ENCODE measurements at regions not wholly inside any gene's neighbourhood (a gene's known extent, or its start where the extent isn't known, plus 50 kb on each side); places are given as distances from the start of the nearest gene placed in this dataset.

DNA sequence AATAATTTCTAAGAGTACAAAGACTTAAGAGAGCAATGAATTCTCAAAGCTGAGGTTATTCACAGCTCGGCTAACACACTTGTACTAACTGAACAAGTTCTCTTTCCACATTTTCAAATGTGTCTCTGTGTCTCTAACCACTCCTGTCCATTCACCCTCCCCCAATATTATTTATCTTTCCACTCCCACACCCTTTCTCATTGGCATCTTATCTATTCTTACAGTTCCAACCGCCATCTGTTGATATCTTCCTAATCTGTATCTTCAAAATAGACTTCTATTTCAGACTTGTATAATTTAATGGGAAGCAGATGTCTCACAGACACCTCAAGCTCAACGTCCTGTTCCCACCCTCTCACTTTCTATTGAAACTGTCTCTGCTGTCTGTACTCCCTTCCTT is 205.9 kb downstream of the ANXA1 start:
- TF ChIP-seq CTCF (IDR thresholded peaks at IDR 0.05; ENCODE audit: control insufficient read depth, extremely low read depth, insufficient read depth) = no peak
- no peak overlapping the region for H3K4me3 ChIP-seq (ENCODE audit: low read depth, low read length)
- DNase-seq (ENCODE audit: low read depth) = no peak

- H3K4me3 ChIP-seq (ENCODE audit: low read depth, low read length) = no peak overlapping the region
- DNase-seq (ENCODE audit: low read depth) = no peak
- no peak for TF ChIP-seq CTCF (IDR thresholded peaks at IDR 0.05; ENCODE audit: control insufficient read depth, extremely low read depth, insufficient read depth)
These were observed 218.4 kb downstream of the ANXA1 start for GRCh38 chr9:73370053-73370452.

GRCh38 chr9:73371801-73372200 is 220.1 kb downstream of the ANXA1 start:
- H3K4me3 ChIP-seq (ENCODE audit: low read depth, low read length) = no peak overlapping the region
- TF ChIP-seq CTCF (IDR thresholded peaks at IDR 0.05; ENCODE audit: control insufficient read depth, extremely low read depth, insufficient read depth) = no peak
- no peak for DNase-seq (ENCODE audit: low read depth)

DNA sequence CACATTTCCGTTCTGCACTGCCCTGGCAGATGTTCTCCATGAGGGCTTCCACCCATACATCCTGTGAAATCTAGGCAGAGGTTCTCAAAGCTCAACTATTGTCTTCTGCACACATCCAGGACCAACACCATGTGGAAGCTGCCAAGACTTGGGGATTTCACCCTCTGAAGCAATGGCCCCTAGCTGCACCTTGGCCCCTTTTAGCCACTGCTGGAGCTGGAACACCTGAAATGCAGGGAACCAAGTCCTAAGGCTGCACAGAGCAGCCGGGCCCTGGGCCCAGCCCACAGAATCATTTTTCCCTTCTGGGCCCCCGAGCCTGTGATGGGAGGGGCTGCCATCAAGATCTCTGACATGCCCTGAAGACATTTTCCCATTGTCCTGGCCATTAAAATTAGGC is 228.7 kb downstream of the ANXA1 start:
- no peak for DNase-seq (ENCODE audit: low read depth)
- no peak overlapping the region for H3K4me3 ChIP-seq (ENCODE audit: low read depth, low read length)
- TF ChIP-seq CTCF (IDR thresholded peaks at IDR 0.05; ENCODE audit: control insufficient read depth, extremely low read depth, insufficient read depth) = no peak

DNA sequence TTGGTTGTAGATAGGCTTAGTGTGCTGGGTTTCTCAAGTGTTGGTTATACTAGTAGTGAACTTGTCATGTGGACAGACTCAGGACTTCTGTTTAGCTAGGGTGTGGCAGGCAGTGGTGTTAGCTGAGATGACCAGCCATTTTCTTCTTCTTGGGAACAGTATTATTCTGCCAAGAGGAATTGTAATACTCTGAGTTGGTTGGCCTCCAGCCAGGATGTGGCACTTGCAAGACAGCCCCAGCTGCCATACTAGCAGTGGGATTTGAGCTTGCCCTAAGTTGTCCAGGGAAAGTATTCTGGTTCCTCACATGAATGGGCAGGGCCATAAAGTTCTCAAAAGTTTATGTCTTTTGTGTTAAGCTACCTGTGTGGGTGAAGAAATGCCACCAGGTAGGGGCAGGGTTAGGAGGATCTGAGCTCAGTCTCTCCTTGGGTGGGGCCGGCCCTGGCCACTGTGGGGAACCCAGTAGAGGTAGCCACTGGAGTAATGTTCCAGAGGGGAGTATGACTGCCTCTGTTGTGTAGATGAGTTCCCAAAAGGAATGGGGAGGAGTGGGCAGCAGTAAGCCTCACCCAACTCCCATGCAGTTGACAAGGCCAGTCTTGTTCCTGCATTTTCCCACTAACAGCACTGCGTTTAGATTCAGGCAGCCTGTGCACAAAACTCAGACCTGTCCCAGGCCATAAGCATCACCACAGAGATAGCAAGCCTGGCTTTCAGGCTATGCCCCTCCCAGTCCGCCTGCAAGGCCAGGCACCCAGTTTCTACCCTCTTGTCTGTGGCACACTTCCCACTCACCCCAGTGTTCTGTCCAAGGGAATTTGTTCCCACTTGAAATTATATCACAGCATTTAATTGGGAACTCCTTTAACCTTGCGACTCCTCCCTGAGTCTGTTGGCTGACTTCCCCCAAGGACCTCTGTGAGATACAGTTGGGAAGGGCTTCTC is 250.7 kb downstream of the ANXA1 start:
- no peak overlapping the region for H3K4me3 ChIP-seq (ENCODE audit: low read depth, low read length)
- DNase-seq (ENCODE audit: low read depth) = peak; percentile 8
- TF ChIP-seq CTCF (IDR thresholded peaks at IDR 0.05; ENCODE audit: control insufficient read depth, extremely low read depth, insufficient read depth) = no peak

DNA sequence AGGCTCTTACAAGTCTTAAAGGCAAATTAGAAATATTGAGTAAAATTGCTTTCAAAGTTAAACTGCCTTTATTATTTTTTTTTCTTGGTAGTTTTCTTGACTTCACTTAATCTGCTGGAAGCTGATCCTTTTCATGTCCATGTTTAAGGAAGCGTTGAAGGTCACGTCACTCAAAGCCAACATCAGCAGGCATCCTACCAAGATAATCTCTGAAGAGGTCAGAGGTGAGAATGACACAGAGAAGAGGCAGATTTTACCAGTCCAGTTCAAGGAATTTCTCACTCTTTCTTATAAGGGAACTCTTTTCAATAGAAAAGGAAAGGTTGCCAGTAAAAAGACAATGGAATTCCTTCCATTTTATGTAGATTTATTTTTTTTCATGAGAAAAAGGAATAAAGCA is 259.8 kb downstream of the ANXA1 start:
- no peak overlapping the region for H3K4me3 ChIP-seq (ENCODE audit: low read depth, low read length)
- TF ChIP-seq CTCF (IDR thresholded peaks at IDR 0.05; ENCODE audit: control insufficient read depth, extremely low read depth, insufficient read depth) = no peak
- no peak for DNase-seq (ENCODE audit: low read depth)

DNA sequence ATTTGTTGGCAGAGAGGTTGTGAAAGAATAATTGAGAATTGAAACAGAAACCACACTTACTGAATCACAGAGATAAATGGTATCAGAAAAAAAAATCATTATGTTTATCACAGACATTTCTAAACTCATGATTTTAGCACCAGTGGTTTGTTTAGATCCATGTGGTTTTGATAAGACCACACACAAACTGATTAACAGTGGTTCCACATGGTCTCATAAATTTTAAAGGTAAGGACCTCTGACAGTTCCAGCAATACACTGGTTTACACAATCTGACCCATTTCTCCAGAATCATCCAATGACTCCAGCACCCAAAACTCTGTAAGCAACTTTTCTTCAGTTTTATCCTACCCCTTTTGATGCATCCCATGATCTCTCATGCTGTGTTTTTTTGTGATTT is 261.2 kb downstream of the ANXA1 start:
- DNase-seq (ENCODE audit: low read depth) = no peak
- H3K4me3 ChIP-seq (ENCODE audit: low read depth, low read length) = no peak overlapping the region
- TF ChIP-seq CTCF (IDR thresholded peaks at IDR 0.05; ENCODE audit: control insufficient read depth, extremely low read depth, insufficient read depth) = no peak

Data from LNCaP clone FGC (cell line).